ENCODE measurements at regions not wholly inside any gene's neighbourhood (a gene's known extent, or its start where the extent isn't known, plus 50 kb on each side); places are given as distances from the start of the nearest gene placed in this dataset.

GRCh38 chr10:131553121-131553520 lies 241.6 kb upstream of the TCERG1L start:
- no peak overlapping the region for H3K4me3 ChIP-seq (ENCODE audit: low read length)
- no peaks in the 10 kb centered on the region for H3K9me3 ChIP-seq (ENCODE audit: low read length)
- no peak for DNase-seq
- TF ChIP-seq EZH2 (IDR thresholded peaks at IDR 0.05; ENCODE audit: low read length, unreplicated experiment) (no peak), EZH2phosphoT487 (IDR thresholded peaks at IDR 0.05; ENCODE audit: borderline replicate concordance, low read length) (no peak)
- TF ChIP-seq, protein P1, sequence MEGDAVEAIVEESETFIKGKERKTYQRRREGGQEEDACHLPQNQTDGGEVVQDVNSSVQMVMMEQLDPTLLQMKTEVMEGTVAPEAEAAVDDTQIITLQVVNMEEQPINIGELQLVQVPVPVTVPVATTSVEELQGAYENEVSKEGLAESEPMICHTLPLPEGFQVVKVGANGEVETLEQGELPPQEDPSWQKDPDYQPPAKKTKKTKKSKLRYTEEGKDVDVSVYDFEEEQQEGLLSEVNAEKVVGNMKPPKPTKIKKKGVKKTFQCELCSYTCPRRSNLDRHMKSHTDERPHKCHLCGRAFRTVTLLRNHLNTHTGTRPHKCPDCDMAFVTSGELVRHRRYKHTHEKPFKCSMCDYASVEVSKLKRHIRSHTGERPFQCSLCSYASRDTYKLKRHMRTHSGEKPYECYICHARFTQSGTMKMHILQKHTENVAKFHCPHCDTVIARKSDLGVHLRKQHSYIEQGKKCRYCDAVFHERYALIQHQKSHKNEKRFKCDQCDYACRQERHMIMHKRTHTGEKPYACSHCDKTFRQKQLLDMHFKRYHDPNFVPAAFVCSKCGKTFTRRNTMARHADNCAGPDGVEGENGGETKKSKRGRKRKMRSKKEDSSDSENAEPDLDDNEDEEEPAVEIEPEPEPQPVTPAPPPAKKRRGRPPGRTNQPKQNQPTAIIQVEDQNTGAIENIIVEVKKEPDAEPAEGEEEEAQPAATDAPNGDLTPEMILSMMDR (conservative IDR thresholded peaks at IDR 0.05; ENCODE audit: low read depth, low read length) = no peak
- intact Hi-C loops (cut with micrococcal nuclease) = no loop called here
- ATAC-seq = no peak
- no peaks in the 10 kb centered on the region for H3K36me3 ChIP-seq (ENCODE audit: low read depth, low read length)
- no peak overlapping the region for H3K27ac ChIP-seq (ENCODE audit: low read length)
- H3K27me3 ChIP-seq (ENCODE audit: low read length) = peaks cover 3% of the 10 kb centered on the region; the same call in 1 of the 2 replicates
- no peak overlapping the region for H3K9ac ChIP-seq (ENCODE audit: low read length)
- no peaks in the 10 kb centered on the region for H3F3A ChIP-seq (ENCODE audit: low read length, unreplicated experiment)
- CTCF ChIA-PET = no interaction called here
- H3K79me2 ChIP-seq (ENCODE audit: low read length) = no peaks in the 10 kb centered on the region
- no peaks in the 10 kb centered on the region for H3K4me1 ChIP-seq (ENCODE audit: insufficient read depth, low read length)
- H2AFZ ChIP-seq (ENCODE audit: low read length) = no peak overlapping the region
- no peaks in the 10 kb centered on the region for H3K9me2 ChIP-seq (replicated peaks; ENCODE audit: low read length)
- H4K20me1 ChIP-seq (ENCODE audit: low read length) = no peaks in the 10 kb centered on the region
- POLR2A ChIA-PET (ENCODE audit: unreplicated experiment) = no interaction called here
- no TSS peak for BruUV-seq (replicated peaks)
- no peak overlapping the region for H3K4me2 ChIP-seq (ENCODE audit: low read length)

DNA sequence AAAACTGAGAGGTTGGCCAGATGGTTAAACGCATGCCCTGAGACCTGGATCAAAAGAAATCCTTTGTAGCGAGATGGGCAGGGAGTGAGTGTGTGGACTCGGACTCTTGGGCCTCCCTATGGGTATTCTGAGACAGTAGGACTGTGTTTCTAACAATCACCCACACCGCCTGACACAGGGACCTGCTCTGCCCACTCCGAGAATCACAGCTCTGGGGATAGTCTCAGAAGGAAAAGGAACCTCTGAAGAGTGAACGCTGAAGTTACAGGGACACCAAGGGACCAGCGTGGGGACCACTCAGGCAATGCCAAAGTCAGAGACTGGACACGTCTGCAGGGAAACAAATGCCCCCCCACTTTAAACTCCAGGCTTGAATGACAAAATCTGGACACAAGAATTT lies 242.1 kb upstream of the TCERG1L start:
- DNase-seq (no peak), ATAC-seq (no peak)
- Histone ChIP-seq H3K4me2 (ENCODE audit: low read length) (no peak overlapping the region), H3F3A (ENCODE audit: low read length, unreplicated experiment) (no peaks in the 10 kb centered on the region), H4K20me1 (ENCODE audit: low read length) (no peaks in the 10 kb centered on the region), H3K9me3 (ENCODE audit: low read length) (no peaks in the 10 kb centered on the region), H3K4me3 (ENCODE audit: low read length) (no peak overlapping the region), H2AFZ (ENCODE audit: low read length) (no peak overlapping the region), H3K9ac (ENCODE audit: low read length) (no peak overlapping the region), H3K36me3 (ENCODE audit: low read depth, low read length) (no peaks in the 10 kb centered on the region), H3K4me1 (ENCODE audit: insufficient read depth, low read length) (no peaks in the 10 kb centered on the region), H3K27me3 (ENCODE audit: low read length) (peaks cover 3% of the 10 kb centered on the region; the same call in 1 of the 2 replicates), H3K79me2 (ENCODE audit: low read length) (no peaks in the 10 kb centered on the region), H3K27ac (ENCODE audit: low read length) (no peak overlapping the region), H3K9me2 (replicated peaks; ENCODE audit: low read length) (no peaks in the 10 kb centered on the region)
- intact Hi-C loops (cut with micrococcal nuclease) = no loop called here
- POLR2A ChIA-PET (ENCODE audit: unreplicated experiment) = no interaction called here
- CTCF ChIA-PET = no interaction called here
- BruUV-seq (replicated peaks) = no TSS peak
- TF ChIP-seq EZH2phosphoT487 (IDR thresholded peaks at IDR 0.05; ENCODE audit: borderline replicate concordance, low read length) = no peak

DNA sequence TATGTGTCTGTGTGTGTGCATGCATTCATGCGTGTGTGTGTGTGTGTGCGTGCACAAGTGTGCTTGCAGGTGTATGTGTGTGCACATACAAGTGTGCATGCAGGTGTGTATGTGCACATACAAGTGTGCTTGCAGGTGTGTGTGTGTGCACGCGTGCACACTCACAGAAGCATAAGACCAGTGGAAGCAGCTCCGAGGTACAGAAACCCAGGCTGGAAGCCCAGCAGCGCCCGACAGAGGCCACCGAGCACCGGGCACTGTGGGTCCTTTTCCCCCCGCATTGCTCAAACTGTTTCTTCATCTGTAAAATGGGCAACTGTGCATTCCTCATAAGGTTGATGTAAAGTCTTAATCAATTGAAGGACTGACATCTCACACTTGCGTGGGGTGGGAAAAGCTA lies 243.3 kb upstream of the TCERG1L start:
- Histone ChIP-seq H3K9me3 (ENCODE audit: low read length) (no peaks in the 10 kb centered on the region), H3K4me2 (ENCODE audit: low read length) (no peak overlapping the region), H4K20me1 (ENCODE audit: low read length) (no peaks in the 10 kb centered on the region), H3K9ac (ENCODE audit: low read length) (no peak overlapping the region), H3K4me1 (ENCODE audit: insufficient read depth, low read length) (no peaks in the 10 kb centered on the region), H3F3A (ENCODE audit: low read length, unreplicated experiment) (no peaks in the 10 kb centered on the region), H3K27me3 (ENCODE audit: low read length) (peaks cover 9% of the 10 kb centered on the region; the same call in 1 of the 2 replicates), H3K4me3 (ENCODE audit: low read length) (no peak overlapping the region), H2AFZ (ENCODE audit: low read length) (no peak overlapping the region), H3K36me3 (ENCODE audit: low read depth, low read length) (no peaks in the 10 kb centered on the region), H3K27ac (ENCODE audit: low read length) (no peak overlapping the region), H3K9me2 (replicated peaks; ENCODE audit: low read length) (no peaks in the 10 kb centered on the region), H3K79me2 (ENCODE audit: low read length) (no peaks in the 10 kb centered on the region)
- intact Hi-C loops (cut with micrococcal nuclease) = no loop called here
- no peak for TF ChIP-seq EZH2 (IDR thresholded peaks at IDR 0.05; ENCODE audit: low read length, unreplicated experiment)
- TF ChIP-seq, protein P1 (conservative IDR thresholded peaks at IDR 0.05; ENCODE audit: low read depth, low read length) = no peak
- TF ChIP-seq EZH2phosphoT487 (IDR thresholded peaks at IDR 0.05; ENCODE audit: borderline replicate concordance, low read length) = no peak
- ChIA-PET CTCF (no interaction called here), POLR2A (ENCODE audit: unreplicated experiment) (no interaction called here)
- no TSS peak for BruUV-seq (replicated peaks)
- DNase-seq = no peak
- ATAC-seq = no peak
